ENCODE measurements at regions not wholly inside any gene's neighbourhood (a gene's known extent, or its start where the extent isn't known, plus 50 kb on each side); places are given as distances from the start of the nearest gene placed in this dataset.
"Not testable (repeated sequence)": the region's sequence is repeated elsewhere in the genome, so short reads cannot be mapped to it uniquely, and the experiment has no call there.

DNA sequence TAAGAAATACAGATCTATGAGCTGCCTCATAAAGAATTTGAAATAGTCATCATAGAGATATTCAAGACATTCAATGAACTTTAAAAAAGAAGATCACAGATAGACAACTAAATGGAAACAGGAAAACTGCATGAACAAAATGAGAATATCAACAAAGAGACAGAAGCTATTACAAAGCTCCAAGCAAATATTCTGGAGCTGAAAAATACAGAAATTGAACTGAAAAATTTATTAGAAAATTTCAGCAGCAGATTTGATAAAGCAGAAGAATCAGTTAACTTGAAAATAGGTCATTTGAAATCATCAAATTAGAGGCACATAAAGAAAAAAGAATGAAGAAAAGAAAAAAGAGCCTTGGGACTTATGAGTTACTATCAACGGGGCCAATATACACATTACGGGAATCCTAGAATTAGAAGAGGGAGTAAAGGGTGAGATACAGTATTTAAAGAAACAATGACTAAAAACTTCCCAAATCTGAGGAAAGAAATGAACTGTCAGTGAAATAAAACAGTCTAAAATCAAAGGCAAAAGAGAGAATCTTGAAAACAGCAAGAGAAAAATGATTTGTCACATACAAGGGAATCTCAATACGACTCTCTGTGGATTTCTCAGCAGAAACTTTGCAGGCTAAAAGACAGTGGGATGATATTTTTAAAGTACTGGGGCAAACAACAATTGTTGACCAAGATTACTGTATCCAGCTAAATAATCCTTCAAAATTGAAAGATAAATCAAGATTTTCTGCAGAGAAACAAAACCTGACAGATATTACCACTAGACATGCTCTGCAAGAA is 641.6 kb downstream of the ANKRD50 start:
- no peak for DNase-seq

GRCh38 chr4:124075276-124075675 is 637.3 kb downstream of the ANKRD50 start:
- DNase-seq, result not testable (repeated sequence)

DNA sequence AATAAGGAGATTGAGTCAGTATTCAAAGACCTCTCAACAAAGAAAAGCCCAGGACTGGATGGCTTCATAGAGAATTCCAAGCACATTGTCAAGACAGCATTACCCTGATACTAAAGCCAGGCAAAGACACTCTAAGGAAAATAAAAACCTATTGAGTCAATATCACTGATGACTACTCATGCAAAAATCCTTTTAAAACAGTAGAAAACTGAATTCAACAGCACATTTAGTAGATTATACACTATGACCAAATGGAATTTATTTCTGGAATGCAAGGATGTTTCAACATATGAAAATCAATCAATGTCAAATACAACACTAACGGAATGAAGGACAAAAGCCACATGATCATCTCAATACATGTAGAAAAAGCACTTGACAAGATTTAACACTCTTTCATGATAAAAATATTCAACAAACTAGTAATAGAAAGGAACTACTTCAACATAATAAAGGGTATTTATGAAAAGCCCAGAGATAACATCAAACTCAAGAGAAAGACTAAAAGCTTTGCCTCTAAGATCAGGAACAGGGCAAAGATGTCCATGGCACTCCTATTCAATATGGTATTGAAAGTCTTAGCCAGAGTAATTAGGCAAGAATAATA is 633.3 kb downstream of the ANKRD50 start:
- DNase-seq, result no peak

- DNase-seq, result no peak
Observed at GRCh38 chr4:124083711-124084110, 628.8 kb downstream of the ANKRD50 start.

DNA sequence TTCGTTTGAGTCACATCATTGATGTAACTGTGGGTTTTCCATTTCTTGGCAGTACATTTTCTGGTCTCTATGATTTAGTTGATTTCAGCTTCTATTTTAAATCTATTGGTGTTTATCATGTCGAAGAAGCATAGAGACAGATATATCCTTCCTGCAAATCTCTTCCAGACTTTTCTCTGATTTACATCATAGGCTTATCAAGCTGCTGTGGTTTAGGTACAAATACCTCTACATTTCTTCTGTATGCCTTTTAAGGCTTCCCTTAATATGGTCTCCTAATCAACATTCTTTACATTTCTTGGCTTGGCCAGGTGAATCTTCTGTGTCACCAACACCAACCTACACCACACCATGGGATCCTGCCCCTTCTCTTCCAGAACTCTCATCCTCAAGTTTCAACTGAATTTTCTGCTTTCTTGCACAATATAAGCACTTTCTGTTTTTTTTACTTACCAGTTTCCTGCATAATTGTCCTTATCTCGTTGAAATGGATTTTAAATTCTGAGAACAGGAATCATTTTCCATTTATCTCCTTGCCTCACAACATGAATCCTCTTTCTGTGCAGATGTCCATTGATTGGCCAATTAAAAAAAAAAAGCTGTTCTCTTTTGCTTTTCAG is 626.9 kb downstream of the ANKRD50 start:
- no peak for DNase-seq

DNA sequence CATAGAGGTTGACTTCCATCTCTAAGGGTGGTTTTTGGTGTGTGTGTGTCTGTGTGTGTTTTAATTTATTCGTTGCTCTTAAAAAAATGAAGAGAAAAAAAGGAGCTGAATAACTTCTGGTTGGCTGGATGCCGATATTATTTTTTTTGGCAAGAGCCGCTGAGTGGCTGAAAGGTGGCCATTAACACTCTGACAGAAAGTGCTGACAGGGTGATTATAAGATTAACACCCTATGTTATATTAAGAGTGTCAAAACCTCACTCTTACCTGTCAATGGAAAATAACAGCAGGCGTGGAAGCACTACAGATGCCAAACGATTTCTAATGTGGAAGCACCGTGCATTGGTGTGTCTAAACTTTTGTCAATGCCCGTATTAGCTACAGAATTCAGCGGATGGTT is 622.5 kb downstream of the ANKRD50 start:
- no peak for DNase-seq

DNA sequence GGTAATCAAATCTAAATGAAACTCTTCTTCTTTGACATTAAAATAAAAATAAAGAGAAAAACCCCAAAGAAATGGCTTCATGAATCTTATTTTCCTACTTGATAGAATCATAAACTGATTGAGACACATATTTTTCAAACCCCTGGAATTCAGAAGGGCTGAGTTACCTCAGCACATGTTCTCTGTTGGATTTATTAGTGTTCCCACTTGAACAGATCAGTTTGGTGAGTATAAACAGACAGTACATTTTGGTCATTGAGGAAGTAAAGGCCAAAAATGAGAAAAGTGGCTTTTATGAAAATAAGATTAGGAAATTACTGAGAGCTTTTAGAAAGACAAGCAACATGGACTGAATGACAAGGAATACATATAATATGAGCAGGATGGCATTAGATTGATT is 620.4 kb downstream of the ANKRD50 start:
- no peak for DNase-seq

DNA sequence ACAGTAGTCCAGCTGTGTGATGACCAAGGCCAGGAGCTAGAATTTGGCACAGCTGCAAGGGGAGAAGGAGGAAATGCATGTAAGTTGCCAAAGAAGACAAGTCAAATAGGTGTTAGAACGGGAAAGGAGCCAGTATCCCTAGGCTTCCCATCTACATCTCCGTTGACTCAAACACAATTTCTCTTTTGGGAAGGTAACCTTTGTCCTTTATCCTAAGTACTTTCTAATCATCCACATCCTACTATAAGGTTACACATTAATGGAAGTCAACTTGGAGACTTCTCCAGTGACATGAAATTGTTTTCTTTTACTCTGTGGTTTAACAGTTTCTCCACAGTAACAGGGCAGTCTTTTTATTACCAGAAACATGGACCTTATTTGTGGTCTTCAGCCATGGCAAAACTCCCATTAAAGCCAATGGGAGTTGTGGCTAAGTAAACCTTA is 620.0 kb downstream of the ANKRD50 start:
- no peak for DNase-seq

DNA sequence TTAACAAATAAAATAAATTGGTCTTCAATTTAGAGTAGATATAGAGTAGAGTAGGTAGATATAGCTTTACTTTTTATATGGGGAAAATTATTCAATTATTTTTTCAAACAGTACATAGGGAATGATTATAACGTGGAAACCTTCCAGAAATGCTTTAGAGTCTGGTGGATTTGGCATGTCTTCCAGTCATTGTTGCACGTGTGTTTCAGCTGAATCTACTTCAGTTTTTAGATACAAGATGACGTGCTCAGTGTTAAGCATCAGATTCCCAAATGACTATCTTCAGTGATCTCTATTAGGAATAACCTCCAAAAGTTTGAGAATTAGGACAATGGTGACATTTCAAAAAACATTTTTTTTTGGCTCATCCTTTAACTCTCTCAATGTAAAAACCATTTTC is 616.9 kb downstream of the ANKRD50 start:
- DNase-seq, result no peak

GRCh38 chr4:124096290-124096689 is 616.2 kb downstream of the ANKRD50 start:
- DNase-seq, result no peak

- no peak for DNase-seq
Observed at GRCh38 chr4:124097447-124097846, 615.1 kb downstream of the ANKRD50 start.

- DNase-seq, result no peak
Observed at GRCh38 chr4:124104101-124104500, 608.4 kb downstream of the ANKRD50 start.

GRCh38 chr4:124104628-124105027 is 607.9 kb downstream of the ANKRD50 start:
- no peak for DNase-seq

- no peak for DNase-seq
Observed at GRCh38 chr4:124105212-124105611, 607.3 kb downstream of the ANKRD50 start.

DNA sequence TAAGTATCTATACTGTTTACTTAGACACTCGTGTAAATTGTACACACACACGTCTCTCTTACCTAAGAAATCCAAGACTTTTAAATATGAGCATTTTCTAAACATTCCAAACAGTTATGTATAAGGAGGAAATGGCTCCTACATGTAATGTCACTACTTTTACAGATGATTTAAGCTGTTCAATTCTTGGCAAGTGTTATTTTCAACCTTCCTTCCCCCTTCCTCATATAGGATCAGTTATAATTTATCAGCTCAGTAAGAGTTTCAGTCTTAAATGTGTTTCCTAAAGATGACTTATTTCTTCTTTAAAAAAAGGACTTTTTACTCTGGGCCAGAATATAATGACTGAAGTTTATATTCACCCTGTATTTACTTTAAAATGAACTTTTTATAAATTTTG is 601.1 kb downstream of the ANKRD50 start:
- no peak for DNase-seq

DNA sequence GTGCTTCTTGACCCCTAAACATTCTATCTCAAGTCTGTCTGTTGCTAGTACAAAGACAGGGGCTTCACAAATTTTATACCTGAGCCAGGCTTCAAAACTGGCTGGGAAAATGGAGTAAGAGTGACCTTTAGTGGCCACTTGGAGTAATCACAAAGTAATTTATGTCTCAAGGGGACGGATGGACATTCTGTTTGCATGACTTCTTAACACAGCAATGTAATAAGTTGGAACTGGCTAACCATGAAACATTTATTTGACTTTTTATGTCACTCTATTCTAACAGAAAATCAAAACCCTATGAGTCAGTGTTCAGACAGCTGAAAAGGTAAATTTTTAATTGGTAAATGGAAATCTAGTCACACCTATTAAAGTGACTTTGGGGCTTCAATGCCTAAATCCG is 600.6 kb downstream of the ANKRD50 start:
- DNase-seq, result no peak

DNA sequence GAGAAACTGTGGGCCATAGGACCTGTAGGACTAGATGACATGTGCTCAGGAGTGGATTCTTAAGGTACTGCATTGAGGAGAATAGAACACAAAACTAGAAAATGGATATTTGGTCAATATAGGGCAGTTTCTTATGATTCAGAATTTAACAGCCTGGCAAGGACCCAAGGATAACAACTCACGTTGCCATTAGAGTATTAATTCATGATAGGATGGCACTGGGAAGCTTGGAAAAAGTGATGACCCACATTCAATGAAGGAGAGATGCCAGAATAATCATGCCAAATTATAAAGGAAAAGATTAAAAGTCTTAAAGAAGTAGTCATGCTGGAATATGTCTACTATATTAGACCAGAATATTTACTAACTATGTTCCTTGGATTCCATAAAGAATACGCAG is 594.5 kb downstream of the ANKRD50 start:
- DNase-seq, result no peak

GRCh38 chr4:124121461-124121971 is 591.0 kb downstream of the ANKRD50 start:
- DNase-seq, result no peak

DNA sequence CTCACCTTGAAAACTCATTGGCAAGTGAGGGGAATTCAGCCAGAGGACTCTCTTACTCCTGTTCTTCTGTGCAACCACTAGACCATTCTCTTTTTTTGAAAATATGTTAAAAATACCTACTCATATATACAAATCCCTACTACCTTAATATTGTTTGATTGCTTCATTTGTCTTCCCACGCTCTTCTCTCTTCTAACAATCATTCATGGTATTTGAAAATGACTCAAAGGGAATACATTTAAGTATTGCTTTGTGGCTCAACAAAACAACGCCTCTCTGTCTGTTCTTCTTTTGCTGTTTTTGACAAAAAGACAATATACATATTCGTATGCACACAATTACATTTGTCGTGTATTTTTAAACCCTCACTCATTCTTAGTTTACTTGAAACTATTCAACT is 589.4 kb downstream of the ANKRD50 start:
- no peak for DNase-seq

DNA sequence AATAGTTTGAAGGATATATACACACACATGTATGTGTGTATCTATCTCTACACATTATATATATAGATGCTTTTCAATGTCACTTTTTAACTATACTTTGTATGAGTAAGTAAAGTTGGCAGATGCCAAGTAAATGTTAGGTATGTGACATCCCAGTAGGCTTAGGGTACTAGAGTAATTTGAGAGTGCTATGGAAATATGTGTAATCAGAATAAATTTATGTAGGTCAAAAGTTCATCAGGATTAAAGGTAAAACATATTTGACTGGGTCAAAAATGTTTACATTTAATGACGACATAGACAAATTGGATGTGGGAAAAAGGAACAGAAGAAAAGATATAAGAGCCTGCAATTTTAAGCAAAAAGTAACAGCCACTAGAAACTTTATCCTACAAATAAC is 588.8 kb downstream of the ANKRD50 start:
- DNase-seq, result no peak

GRCh38 chr4:124131324-124131723 is 581.2 kb downstream of the ANKRD50 start:
- not testable (repeated sequence) for DNase-seq

DNA sequence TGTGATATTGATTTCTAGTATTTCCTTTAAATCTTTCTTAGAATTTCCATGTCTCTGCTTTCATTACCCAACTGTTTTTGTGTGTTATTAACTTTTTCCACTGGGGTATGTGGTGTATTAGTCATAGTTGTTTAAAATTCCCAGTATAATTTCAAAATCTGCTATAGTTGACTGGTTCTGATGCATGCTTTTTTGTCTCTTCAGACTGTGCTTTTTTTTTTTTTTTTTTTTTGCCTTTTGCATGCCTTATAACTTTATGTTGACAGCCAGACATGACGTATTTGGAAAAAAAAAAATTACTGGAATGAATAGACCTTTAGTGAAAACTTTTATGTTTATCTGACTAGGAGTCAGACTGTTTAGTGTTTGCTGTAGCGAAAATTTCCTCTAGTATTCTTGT is 580.4 kb downstream of the ANKRD50 start:
- DNase-seq, result no peak

DNA sequence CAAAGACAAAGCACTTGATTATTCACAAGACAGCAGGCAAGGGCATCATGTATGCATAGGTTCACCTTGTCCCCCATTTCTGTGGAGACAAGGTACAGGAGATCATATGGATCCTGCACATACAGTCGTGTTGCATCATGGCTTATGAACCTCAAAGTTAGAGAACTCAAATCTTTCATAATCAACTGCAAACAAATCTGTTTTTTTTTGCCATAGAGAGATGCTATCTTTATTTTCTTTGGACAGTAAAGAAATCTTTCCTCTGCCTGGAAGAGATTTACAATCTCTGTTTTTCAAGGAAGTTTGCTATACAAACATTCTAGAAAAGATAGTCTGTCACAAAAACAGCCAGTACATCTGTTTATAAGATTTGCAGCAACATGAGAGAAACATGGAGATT is 578.8 kb downstream of the ANKRD50 start:
- no peak for DNase-seq

GRCh38 chr4:124135409-124135813 is 577.1 kb downstream of the ANKRD50 start:
- DNase-seq, result no peak

Data from CD4-positive, alpha-beta T cell treated with Interleukin-6 for 4 hours (primary cell).